NT2/D1 (cell line): ENCODE measurements at regions not wholly inside any gene's neighbourhood (a gene's known extent, or its start where the extent isn't known, plus 50 kb on each side); places are given as distances from the start of the nearest gene placed in this dataset.

Experiments
- YY1 ChIP-seq: IDR thresholded peaks from 2 replicates; pipeline ENCODE4 v1.6.1; 2011; ENCODE audit not compliant: insufficient read length, insufficient read depth
- ZNF274 ChIP-seq: IDR thresholded peaks from 2 replicates; pipeline ENCODE4 v1.6.1; 2011; ENCODE audit warnings: mild to moderate bottlenecking, low read depth, low read length

GRCh38 chr17:77810536-77810935 is 148.0 kb upstream of the TNRC6C start:
- no peak for TF ChIP-seq YY1
- TF ChIP-seq ZNF274 = no peak
